B cell (primary cell): ENCODE measurements at regions not wholly inside any gene's neighbourhood (a gene's known extent, or its start where the extent isn't known, plus 50 kb on each side); places are given as distances from the start of the nearest gene placed in this dataset. TPM values are rescaled to one million over a fixed set of nuclear protein-coding genes. Genes with fewer than 3 reads are reported as not detected.

Source experiments
- small RNA-seq: library from RNA; depleted of rRNA; stranded (forward); fragments of <200 nt; gene quantifications from one replicate; pipeline ENCODE3, GENCODE V24; 2012; ENCODE audit warnings: low replicate concordance, low read depth; ENCODE audit not compliant: insufficient read length

Small RNAs in the stretch of these regions (small RNA-seq; reads per million reads assigned to genes)
- gene AC239809.1 (not detected), gene MIR6077 (not detected), gene RF00019 (not detected), gene RNU1-120P (0.95 reads per million), gene RNU1-122P (167 reads per million, percentile 95 among the genes with 10 or more reads in this experiment), gene RNU1-13P (3.8 reads per million, percentile 58 among the genes with 10 or more reads in this experiment), gene RNVU1-1 (12.7 reads per million, percentile 86 among the genes with 10 or more reads in this experiment), gene RNVU1-2 (not detected), gene RNVU1-3 (70.4 reads per million, percentile 94 among the genes with 10 or more reads in this experiment)
